ENCODE measurements at regions not wholly inside any gene's neighbourhood (a gene's known extent, or its start where the extent isn't known, plus 50 kb on each side); places are given as distances from the start of the nearest gene placed in this dataset.

DNA sequence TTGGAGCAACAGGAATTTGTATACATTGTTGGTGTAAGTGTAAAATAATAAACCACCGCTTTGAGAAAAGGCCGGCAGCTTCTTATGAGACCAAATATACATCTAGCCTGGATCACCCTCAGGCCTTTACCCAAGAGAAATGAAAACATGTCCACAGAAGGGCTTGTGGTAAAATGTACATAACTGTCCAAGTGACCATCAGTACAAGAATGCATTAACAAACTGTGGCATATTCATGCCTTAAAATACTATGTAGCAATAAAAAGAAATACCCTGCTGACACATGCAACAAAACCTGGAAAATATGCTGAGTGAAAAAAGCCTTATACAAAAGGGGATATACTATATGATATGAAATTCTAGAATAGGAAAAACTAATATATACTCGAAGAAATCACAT lies 311.9 kb upstream of the TRPC7 start:
- no peak for TF ChIP-seq POLR2AphosphoS5 (IDR thresholded peaks at IDR 0.05; ENCODE audit: low read depth, low read length)
- no peak for TF ChIP-seq TAF1 (IDR thresholded peaks at IDR 0.05; ENCODE audit: borderline replicate concordance, insufficient read depth, low read length)
- TF ChIP-seq REST (IDR thresholded peaks at IDR 0.05; ENCODE audit: insufficient read depth in 1 of 2, low read depth in 2 of 2, low read length in 2 of 2) = no peak
- TF ChIP-seq SIN3A (IDR thresholded peaks at IDR 0.05; ENCODE audit: borderline replicate concordance, insufficient read depth, low read length) = no peak
